GM19238 (cell line): ENCODE measurements at regions not wholly inside any gene's neighbourhood (a gene's known extent, or its start where the extent isn't known, plus 50 kb on each side); places are given as distances from the start of the nearest gene placed in this dataset.

Source experiments
- DNase-seq: peaks from one replicate; pipeline ENCODE4 v3.0.0; 2011; ENCODE audit warnings: low spot score; ENCODE audit not compliant: insufficient read length

GRCh38 chr2:64769392-64770044 is 115.8 kb upstream of the SERTAD2 start:
- no peak for DNase-seq

- DNase-seq = no peak
Measured at GRCh38 chr2:64770137-64770780, 116.5 kb upstream of the SERTAD2 start.

DNA sequence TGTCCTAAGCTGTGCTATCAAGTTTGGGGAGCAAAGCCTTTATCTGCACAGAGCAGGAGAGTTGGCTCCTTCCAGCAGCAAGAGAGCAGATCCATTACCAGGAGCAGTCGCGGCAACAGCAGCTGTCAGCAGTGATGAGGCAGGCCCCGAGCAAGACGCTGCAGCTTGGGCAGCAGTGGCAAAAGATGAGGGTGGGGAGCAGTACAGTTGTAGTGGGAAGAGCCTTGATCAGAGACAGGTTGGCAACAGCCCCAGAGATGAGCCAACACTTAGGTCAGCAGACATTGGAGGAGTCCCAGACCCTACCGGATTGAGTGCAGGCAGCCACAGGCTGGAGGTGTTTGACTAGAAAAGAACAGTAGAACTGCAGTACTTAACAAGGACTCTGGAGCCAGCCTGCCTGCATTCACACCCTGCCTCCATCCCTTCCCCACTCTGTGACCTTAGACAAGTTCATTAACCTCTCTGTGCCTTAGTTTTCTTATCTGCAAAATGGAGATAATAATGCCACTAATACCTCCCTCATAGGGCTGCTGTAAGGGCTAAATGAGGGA is 117.1 kb upstream of the SERTAD2 start:
- no peak for DNase-seq

- DNase-seq = no peak
Measured at GRCh38 chr2:64771737-64772136, 118.0 kb upstream of the SERTAD2 start.

GRCh38 chr2:64773461-64774118 is 119.9 kb upstream of the SERTAD2 start:
- no peak for DNase-seq

- no peak for DNase-seq
Measured at GRCh38 chr2:64777841-64778240, 124.1 kb upstream of the SERTAD2 start.

DNA sequence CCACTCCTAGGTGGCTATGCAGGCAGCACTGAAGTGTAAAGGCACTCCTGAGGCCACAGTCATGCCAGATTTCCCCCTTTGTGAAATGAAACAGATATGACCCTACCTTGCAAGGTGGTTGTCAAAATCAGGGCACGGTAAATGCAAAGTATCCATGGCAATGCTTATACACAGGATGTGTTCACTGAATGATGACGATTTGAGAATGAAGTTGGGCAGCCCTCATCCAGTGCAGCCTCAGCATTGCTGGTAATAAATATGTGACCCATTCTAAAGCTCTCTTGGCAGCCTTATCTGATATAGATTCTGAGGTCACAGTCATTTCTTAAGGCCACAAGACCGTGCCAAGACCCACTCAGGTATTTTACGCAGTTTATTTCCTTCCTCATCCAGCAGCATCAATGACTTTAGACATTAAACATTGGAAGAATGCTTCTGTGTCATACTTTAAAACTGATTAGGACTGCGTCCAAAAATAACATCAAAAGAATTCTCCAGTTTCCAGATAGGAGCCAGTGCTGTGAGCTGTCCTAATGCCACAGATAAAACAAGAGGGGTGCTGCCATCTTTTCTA is 125.5 kb upstream of the SERTAD2 start:
- DNase-seq = no peak

GRCh38 chr2:64780041-64780440 is 126.3 kb upstream of the SERTAD2 start:
- DNase-seq = no peak

- no peak for DNase-seq
Measured at GRCh38 chr2:64781711-64782390, 128.1 kb upstream of the SERTAD2 start.

DNA sequence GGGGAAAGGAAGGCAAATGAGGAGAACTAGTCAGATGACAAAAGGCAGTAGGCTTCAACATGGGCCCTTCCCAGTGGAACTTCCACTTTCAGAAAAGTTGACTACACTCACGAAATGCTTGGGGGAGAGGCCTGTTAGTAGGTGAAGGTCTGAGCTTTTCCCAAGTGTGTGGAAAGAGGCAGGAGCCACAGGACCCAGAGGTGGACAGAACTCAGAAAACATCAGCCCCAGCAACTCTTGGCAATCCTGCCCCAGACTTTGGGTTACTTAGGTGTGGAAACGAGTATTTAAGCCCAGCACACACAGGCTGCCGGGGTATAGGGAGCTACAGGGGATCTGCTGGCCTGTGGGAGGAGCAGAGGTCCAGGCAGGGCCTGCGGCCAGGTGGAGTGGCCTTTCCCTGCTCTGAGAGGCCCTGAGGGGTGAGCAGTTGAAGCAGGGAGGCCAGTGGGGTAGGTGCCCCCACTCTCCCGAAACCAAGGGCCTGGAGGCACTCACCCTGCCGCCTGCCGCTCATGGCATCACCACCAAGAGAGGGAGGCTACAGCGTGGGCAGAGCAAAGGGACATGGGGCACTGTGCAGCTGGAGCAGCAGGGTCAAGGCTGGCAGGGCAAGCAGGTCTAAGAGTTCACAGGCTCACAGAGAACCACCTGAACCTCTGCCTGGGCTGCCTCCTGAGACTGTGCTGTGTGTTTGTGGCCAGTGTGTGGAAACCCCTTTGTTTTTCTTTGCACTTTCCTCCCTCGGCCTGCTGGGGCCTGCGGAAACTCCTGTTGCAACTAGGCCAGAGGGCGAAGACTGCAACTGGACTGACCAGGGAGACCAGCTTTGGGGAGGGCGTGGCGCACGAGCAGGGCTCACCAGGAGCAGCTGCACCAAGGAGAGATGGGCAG is 130.7 kb upstream of the SERTAD2 start:
- no peak for DNase-seq

DNA sequence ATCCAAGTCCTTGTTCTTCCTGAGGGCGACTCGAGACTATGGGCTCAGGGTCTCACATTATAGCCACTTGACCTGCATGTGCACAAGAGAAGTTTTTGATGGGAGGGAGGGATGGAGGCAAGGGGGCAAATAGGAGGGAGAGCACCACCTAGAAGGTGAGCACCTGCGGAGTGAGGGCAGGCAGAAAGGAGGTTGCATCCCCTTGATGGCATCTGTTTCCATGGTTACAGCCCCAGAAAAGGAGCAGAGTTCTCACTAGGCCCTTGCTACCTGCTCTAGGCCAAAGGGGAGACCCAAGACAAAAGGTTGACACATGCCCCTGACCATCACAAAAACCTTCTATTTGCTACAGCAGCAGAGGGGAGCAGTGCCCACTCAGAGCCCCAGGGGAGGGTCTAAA is 131.5 kb upstream of the SERTAD2 start:
- no peak for DNase-seq

- no peak for DNase-seq
Measured at GRCh38 chr2:64786343-64787018, 132.8 kb upstream of the SERTAD2 start.

DNA sequence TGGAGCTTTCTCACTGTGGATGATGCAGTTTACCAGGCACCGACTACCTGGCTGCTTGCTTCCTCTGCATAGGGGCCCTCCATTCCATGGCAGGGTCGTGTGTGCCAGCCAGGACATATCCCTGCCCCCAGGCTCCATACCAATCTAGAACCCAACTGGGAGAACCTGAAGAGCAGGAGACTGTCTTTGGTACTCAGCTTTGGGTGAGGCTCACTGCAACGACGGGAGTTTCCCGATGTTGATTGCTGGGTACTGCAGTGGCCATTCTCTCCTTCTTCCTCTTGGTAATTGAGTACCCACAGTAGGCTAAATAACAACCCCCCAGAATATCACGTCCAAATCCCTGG is 133.3 kb upstream of the SERTAD2 start:
- no peak for DNase-seq

DNA sequence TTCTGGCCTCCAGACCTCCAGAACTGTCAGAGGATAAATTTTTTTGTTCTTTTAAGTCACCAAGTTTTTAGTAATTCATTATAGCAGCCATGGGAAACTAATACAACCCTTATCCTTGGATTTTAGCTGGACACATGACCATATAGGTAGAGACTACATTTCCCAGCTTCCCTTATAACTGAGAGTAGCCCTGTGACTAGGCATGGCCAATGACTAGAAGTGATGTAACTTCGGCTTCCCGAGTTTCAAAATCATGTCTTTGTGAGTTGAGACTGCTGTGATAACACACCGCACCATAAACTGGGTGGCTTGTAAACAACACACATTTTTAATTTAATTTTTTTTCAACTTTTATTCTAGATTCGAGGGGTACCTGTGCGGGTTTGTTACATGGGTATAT is 134.0 kb upstream of the SERTAD2 start:
- DNase-seq = no peak

DNA sequence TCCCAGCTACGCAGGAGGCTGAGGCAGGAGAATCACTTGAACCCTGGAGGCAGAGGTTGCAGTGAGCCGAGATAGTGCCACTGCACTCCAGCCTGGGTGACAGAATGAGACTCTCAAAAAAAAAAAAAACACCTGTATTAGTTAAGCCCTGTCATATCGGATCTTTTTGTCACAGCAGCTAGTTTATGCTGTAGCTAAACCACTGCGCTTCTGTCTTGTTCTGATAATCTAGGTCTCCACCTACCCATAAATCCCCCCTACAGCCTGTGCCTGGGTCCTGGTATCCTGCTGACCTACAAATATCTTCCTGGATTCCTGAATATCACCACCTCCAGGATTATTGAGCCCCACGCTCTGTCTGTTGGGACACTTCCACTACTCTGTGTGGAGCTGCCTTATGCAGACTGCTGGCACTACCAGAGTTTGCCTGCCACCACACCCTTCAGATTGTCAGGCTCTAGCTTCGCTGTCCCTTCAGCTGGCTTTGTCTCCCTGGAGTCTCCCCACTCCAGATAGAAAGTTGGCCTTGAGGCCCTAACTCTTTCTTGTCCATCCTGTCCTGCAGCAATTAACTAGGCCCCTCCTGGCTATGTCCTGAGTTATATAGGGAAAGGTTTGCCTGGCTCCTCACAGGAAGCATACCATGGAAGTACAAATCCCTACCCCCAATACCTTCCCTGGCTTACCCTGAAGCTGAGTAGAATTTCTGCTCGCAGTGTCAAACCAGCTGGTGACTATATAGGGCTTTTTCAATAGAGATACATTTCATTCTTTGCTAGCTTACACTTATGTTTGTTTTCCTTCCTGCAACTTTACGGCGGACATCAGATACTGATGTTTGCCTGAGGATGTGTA is 136.0 kb upstream of the SERTAD2 start:
- no peak for DNase-seq

- DNase-seq = no peak
Measured at GRCh38 chr2:64792300-64792699, 138.6 kb upstream of the SERTAD2 start.

DNA sequence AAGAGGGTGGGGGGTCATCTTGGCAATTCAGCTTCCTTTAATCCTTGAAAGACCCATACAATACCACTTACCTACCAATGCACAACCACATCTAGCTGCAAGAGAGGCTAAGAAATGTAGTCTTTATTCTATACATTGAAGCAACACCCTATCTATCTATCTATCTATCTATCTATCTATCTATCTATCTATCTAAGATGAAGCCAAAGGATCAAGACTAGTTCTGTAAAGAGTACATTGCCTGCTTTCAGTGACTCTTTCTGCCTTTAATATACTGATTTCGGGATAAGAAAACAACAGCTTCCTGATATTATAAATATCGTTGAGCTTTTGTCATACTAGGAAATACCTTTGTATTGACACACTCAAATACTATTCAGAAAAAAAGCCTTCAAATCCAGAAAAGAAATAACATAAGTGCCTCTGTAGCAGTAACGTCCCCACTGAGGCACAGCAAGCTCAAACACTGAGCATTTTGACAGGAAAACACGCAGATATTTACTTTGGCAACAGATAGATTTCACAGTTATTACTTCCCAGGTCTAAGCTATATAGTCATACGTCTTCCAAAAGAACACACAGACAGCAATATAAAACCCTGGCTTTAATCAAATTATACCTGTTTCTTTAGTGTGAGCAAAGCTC is 139.4 kb upstream of the SERTAD2 start:
- no peak for DNase-seq

GRCh38 chr2:64793701-64794100 is 140.0 kb upstream of the SERTAD2 start:
- no peak for DNase-seq
